Activated T-cell treated with anti-CD3 and anti-CD28 coated beads for 1 hour (primary cell): ENCODE measurements at regions not wholly inside any gene's neighbourhood (a gene's known extent, or its start where the extent isn't known, plus 50 kb on each side); places are given as distances from the start of the nearest gene placed in this dataset.

ENCODE experiments used
- DNase-seq: peaks from one replicate; pipeline ENCODE4 v3.0.0-alpha.2; 2020; ENCODE audit warnings: low read depth

DNA sequence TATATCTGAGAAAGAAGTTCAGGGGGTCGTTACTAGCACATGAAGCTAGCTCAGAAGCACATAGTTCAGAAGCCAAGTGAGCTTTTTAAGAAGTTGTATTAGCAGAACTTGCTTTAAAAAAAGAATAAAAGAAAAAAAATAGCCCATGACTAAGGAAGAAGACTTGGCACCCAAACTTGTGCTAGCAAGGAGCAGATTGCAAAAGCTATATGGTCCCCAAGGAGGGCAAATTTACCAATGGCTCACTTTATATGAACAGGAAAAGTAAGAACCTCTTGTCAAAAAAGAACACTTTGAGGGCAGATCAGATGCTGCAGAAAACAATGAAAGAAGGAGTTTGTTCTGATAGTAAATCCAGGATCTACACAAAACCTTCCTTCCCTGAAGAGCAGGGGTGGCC, 486.5 kb upstream of the ACVR2A start:
- no peak for DNase-seq

DNA sequence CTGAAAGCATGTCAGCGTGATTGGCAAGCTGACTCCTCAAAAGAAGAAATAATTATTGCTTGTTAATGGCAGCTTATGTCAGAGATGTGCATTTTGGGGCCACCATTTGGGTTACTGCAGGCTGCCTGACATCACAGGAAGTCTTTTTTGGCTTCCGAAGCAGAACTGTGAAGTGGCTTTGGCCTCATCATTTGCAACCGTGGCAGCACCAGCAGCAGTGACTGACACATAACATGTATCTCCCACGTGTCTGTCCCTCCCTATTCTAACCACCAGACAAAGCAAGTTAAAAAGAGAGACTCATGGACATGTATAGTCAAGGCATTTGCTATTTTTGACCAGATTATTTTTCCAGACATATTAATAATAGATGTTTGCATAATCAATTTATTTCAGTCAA, 488.7 kb upstream of the ACVR2A start:
- DNase-seq: no peak

DNA sequence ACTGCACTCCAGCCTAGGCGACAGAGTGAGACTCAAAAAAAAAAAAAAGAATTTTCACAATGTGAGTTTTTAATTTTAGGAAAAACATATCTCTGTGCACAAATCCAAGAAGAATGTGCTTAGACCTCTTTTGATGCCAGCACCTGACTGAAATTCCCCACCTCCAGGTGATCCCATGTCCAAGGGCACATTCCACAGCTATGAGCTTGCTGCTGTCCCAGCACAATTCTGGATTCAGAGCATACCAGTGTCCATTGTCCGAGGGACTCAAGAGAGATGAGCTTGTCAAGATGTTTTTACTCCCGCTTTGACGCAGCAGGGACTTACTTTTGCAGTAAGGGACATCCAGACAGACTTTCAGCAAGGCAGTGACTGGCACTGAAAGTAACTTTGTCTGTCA, 489.1 kb upstream of the ACVR2A start:
- no peak for DNase-seq

DNA sequence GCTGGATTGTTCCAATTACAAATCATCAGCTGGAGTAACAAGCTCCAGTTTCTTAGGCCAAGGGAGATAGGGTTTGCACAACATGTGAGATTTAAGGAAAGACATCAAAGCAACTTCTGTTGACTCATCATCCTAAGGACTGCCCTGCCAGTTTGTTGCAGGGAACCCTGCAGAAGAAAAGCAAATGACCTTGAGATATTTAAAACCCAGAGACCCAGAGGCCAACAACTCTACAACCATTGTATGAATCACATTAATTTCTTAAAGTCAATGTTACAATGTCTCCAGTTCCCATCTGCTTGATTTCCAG, 491.8 kb upstream of the ACVR2A start:
- DNase-seq: no peak

DNA sequence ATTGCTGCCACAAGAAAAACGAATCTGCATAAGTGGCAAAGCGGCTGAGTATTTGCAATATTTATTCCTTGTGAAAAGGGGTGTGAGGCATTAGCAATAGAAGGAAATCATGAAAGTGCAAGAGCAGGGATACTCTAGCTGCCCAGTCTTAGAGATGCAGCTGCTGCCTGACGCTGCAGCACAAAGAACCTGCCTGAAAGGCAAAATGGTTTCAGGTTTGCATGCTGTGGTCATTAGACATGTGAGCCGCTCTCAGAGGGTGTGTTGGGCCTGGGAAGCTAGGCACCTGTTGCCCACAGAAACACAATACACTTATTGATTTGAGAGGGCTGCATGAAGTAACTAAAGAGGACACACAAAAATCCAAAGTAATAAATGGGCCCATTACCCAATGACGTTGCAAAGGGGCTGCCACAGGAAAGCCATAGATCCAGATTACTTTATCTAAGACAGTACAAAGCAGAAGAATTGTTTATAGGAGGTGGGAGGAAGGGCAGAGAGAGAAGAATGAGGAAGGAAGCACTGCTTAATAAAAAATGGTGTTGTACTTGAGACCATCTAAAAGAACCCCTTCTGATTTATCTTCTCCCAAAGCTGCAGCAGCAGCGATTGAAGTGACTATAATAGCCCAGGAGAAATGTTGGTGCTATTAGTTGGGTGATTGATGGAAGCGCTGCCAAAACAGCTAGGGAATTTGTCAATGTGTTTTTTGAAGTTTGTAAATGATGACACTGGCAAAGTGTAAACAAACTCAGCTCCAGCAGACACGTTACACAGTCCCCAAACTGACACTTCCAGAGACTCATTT, 492.4 kb upstream of the ACVR2A start:
- DNase-seq: no peak

DNA sequence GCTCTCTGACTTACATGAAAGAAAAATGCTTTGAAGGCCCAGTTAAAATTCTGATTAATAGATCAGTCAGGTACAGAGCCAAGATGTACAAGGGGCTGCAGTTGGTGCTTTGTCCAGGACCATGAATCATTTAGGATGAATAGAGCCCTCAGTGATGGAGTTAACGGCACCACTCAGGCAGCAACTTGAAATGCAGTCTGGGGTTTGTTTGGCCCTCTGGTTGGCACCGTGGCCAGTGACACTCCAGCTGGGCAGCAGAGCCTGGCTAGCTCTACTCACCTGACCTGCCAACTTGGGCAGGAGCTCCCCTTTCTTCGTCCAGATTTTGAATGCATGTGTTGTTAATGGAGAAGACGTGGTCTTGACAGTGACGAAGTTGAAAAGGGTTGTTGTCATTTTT, 493.0 kb upstream of the ACVR2A start:
- DNase-seq: no peak

DNA sequence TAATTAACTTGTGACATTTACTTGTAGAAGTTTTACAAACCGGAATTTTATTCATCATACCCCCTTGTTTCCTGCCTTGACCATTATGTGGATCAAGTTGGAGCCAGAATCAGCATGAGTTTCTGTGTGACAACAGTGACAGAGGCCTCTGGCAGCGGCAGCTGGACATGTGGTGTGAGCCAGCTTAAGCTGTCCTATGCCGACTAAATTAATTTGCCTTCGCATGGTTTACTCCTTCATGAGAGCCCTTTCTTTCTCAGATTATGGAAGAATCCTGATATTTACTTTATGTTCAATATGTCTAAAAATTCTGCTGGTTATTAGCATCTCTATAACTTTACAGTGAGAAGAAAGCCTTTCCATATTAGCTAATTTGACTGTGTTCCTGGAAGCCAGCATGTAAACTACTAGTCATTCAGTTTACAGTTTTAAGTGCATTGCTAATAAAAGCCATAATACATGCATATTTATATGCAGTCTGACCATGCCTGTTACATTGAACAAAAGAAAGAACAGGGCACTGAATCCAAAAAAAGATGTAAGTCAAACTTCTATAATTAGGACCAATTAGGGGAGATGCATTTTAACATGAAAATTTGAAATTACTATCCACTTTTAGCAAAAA, 495.8 kb upstream of the ACVR2A start:
- no peak for DNase-seq

DNA sequence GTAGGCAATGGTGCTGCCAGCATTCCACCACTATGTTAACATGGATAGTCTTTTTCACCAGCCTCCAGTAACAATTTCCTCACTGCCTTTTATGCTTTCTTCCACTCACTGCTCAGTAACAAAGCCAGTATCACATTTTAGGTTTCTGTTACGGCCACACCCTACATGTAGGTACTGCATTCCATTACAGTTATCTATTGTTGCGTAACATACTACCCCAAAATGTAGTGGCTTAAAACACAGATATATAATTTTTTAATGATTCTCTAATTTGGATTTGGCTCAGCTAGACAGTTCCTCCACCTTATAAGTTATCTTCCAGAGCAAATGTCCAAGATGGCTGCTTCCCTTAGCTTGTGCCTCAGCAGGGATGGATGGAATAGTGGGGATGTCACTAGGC, 498.7 kb upstream of the ACVR2A start:
- DNase-seq: no peak

DNA sequence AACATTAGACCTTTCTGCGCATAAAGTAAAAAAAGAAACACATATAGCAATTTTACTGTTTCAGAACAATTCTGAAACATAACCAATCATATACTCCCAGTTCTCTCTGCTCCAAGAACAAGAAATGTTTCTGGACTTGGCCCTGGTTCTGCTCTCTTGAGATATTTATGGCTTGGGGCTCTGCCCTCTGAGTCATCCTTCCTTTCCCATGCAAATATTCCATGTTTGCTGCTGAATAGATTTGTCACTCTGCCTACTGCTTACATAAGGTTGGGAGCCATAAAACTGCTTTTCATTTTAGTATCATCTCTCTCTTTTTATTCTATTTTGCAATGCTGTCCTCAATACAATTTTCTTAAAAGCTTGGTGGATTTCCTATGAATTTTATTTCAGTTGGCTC, 499.6 kb upstream of the ACVR2A start:
- DNase-seq: no peak

DNA sequence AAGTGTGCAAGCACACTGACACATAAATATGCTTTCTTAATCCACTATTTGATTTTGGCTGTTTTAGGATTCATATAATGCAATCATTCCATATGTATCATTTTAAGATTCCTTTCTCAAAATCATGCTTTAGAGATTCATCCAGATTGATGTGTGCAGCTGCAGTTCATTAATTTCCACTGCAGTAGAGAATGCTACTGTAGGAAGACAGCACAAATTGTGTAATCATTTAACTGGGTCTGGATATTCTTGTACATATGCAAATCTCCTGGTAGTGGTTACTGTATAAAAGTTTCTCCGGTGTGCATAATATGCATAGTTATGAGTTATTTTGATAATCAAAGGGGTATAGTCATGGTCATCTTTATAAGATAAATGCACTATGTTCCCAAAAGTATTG, 502.5 kb upstream of the ACVR2A start:
- DNase-seq: no peak

DNA sequence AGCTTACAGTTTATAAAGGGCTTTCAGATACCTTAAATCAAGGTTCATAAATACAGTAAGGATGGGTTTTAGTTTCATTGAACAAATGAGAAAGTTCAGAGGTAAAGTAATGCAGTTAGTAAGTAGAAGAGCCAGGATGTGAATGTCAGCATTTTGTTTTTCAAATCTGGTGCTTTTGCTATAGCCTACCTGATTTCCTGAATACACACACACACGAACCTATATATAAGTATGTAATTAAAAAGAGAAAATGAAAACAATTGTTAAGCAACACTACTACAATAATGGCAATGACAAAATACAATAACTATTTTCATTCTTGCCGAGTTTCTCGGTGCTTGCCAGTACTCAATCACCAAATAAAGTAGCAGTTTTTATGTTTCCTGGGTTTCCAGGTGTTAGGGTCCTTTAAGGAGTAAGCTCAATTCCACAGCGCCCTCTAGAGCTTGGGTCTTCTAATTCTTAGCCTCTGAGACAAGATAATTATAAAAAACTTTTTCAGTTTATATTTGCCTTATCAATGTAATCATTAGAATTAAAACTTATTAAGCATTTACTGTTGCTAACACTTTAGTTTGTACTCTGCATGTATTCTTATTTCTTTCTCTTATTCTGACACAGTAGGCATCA, 512.9 kb upstream of the ACVR2A start:
- DNase-seq: peak; percentile 39

DNA sequence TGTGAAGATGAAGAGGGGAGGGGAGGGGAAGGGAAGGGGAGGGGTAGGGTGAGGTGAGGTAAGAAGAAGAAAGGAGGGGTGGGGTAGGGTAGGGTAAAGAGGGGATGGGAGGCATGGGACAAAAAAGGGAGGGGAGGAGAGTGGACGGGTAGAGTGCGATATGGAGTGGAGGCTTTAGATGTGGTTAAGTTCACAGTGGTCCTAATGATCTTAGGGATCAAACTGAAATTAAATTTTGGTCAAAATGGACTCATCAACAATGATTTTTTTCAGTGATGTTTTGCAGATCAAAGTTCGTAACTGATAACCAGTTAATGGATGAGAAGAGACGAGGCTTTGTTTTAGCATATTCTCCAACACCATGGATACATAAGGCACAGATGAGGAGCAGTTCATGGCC, 513.9 kb upstream of the ACVR2A start:
- no peak for DNase-seq

DNA sequence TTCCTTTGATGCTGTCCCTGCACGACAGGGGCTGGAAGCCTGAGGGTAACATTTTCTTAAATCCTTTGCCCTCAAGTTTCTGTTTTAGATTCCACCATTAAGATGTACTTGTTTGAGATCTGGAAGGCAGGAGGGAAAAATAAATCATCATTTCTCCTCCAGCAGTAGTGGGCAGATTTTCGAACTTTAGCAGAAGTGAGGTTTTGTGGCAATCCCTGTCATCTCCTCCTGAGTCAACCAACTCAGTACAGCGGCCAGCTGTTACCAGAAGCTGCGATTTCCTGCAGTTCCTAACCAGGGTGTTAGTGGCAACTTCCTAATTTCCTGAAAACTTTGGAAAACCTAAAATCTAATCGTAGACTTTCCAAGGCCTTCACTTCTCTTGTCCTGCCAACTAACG, 517.2 kb upstream of the ACVR2A start:
- DNase-seq: no peak

DNA sequence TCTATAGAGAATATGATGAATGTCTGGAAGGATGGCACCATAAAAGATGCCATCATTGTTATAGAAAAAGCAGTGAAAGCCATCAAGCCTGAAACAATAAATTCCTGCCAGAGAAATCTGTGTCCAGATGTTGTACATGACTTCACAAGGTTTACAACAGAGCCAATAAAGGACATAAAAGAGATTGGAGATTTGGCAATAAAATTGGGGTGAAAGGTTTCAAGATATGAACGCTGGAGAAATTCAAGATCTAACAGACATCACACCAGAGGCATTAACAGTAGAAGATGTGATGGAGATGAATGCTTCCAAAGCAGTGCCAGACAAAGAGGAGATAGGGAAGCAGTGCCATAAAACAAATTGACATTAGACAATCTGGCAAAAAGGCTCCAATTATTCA, 518.8 kb upstream of the ACVR2A start:
- DNase-seq: no peak

DNA sequence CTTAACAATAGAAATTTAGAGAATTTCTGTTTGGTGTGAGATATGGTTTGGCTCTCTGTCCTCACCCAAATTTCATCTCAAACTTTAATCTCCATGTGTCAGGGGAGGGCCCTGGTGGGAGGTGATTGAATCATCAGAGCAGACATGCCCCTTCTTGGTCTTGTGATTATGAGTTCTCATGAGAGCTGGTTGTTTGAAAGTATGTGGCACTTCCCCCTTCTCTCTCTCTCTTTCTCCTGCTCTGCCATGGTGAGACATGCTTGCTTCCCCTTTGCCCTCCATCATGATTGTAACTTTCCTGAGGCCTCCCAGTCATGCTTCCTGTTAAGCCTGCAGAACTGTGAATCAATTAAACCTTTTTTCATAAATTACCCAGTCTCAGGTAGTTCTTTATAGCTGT, 524.7 kb upstream of the ACVR2A start:
- DNase-seq: no peak

DNA sequence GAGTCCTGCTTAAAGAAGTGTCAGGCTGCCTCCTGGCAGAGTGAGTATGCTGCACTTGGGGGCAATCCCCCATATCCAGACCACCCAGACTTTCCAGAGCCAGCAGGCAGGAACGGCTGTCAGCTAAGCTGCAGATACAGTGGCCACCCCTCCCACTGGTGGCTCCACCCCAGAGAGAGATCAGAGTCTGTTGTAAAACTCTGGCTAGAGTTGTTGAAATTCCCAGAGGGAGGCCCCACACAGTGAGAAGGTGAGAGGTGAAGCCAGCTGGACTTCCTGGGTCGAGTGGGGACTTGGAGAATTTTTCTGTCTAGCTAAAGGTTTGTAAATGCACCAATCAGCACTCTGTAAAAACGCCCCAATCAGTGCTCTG, 533.8 kb upstream of the ACVR2A start:
- no peak for DNase-seq

DNA sequence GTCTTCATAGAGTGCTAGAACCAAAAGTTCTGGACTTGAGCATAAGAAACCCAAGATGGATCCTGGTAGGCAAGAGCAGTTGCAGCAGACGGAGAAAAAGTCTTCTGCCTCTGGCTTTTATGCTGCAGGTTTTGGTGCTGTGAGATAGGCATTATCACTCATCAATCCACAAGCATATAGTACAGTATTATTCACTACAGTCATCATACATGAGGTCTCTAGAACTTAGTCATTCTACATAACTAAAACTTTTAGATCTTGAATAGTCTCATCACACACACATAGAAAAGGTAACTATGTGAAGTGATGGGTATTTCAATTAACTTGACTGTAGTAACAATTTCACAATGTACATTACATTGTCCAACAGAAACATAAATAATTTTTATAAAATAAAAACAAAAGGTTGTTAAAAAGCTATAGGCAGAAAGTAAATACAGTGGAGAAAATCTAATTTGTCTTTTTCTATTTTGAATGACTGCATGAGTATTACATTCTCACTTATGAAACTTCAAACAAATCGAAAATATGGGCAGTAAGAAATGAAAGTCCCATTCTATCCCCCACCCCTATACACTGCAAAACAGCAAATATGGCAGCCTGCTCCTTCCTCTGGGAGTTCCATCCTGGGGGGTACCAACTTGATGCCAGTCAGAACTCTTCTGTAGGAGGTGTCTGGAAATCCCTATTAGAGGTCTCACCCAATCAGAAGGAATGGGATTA, 534.3 kb upstream of the ACVR2A start:
- no peak for DNase-seq

DNA sequence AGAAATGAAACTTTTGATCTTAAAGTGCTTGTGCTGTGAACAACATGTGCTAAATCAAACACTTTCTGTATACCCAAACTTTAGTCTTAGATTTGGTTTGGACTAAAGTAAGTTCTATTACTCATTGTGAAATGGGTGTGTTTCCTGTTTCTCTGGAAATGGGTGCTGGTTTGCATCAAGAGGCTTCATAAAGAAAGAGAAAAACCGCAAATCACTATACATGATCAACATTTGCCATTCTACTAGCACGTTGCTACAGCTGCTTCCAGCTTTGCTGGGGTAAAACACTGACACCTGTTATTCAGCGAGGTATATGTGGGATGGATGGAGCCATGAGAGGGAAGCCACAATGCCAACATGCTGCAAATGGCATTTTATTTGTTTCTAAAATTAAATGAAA, 547.0 kb upstream of the ACVR2A start:
- DNase-seq: no peak

DNA sequence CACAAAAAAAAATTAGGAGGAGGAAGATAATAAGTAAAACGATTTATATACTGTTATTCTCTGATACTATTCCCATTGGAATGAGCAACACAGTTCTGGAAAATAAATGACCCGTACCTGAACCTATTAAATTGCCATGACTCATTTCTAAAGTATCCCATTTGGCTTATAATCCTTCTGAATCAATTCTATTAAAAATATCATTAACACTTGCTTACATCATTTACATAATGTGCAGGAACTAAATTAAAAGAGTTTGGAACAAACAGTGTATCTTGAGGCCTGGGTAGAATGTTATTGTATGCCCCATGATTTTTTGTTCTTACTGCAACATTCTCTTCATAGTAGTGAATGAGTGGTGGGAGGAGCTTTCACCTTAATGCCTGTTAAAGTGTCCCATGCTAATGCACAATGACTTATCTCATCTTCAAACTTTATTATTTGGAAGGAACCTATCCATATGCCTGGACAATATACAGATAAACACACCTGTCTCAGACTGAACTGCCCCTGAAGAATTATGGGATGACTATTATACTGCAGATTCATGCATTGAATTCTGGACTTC, 549.9 kb upstream of the ACVR2A start:
- DNase-seq: no peak

DNA sequence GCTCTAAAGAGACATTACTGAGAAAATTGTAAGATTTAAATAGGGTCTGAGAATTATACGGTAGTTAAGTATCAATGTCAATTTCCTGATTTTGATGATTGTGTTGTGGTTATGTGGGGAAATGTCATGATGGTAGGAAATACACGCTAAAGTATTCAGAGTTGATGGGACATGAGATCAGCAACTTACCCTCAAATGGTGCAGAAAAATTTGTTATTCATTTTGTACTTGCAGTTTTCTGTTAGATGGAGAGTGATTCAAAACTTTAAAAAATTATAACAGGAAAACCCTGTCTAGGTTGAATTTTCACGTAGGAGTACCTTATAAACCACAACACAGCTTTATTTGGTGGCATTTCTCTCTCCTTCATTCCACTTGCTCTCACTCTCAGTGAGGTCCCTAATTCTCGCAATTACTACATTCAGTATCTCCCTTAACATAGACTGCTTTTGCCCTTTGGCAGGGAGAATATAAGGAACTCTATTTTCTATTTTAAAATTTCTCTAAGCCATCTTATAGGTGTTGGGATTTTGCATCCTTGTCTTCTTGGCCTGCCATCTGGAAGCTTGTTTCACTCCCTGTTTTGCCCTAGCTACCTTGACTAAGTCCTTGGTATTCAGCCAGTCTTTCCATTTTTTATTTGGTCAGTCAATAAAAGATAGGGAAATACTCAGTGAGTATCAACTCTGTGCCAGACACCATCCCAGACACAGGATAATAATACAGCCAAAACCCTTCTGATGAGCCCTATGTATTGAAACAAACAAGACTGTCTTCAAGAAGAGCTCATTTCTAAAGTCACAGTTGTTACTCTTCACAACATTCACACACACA, 550.6 kb upstream of the ACVR2A start:
- no peak for DNase-seq

DNA sequence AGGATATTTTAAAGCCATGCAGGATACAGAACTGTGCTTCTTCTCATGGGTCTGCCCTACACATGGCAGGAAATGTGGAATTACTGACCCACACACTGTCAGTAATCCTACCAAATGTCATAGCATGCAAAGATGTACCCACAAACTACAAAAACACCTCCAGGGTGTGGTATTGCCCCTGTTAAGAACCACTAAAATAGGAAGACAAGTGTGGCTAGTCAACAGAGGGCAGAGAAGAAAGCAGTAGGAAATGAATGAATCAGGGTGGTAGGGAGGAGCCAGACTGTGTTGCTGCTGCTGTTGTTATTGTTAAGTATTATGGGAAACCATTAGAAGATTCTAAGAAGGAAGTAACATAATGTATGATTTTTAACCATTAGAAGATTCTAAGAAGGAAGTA, 556.7 kb upstream of the ACVR2A start:
- no peak for DNase-seq

DNA sequence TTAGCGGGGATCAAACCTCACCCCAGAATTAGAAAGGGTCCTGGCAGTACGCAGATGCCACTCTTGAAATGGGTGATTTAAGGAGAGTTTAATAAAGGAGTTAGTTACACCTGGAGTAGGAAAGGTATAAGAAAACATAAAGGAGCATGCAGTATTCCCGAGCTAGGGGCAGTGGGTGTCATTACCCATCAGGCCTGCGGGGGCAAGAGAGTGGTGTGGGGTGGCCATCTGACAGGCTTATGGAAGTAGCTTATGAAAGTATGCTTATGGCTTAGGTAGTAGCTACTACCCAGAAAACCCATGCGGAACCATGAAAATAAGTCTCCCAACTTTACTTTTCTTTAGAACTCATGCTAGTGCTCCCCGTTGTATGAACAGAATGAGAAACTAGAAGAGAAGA, 568.9 kb upstream of the ACVR2A start:
- no peak for DNase-seq
